ENCODE measurements at regions not wholly inside any gene's neighbourhood (a gene's known extent, or its start where the extent isn't known, plus 50 kb on each side); places are given as distances from the start of the nearest gene placed in this dataset.

DNA sequence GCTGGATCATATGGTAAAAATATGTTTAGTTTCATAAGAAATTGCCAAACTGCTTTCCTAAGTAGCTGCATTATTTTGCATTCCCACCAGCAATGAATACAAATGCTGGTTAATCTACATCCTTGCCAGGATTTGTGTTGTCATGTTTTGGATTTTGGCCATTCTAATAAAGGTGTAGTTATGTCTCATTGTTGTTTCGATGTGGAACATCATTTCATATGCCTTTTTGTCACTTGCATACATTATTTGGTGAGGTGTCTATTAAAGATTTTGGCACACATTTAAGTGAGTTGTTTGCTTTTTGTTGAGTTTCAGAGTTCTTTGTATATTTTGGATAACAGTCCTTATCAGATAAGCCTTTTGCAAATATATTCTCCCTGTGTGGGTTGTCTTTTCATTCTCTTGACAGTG, 299.2 kb upstream of the TFPI start:
- no peak for TF ChIP-seq ZFX (IDR thresholded peaks at IDR 0.05)
- TF ChIP-seq CTCF (conservative IDR thresholded peaks at IDR 0.05) = no peak
- no peak overlapping the region for H3K27ac ChIP-seq

- H3K27ac ChIP-seq = no peak overlapping the region
- TF ChIP-seq CTCF (conservative IDR thresholded peaks at IDR 0.05) = no peak
- no peak for TF ChIP-seq ZFX (IDR thresholded peaks at IDR 0.05)
Observed at GRCh38 chr2:187854801-187855200, 300.6 kb upstream of the TFPI start.

- TF ChIP-seq ZFX (IDR thresholded peaks at IDR 0.05) (no peak), CTCF (conservative IDR thresholded peaks at IDR 0.05) (no peak)
- H3K27ac ChIP-seq = no peak overlapping the region
Observed at GRCh38 chr2:187855689-187856088, 301.5 kb upstream of the TFPI start.

- TF ChIP-seq ZFX (IDR thresholded peaks at IDR 0.05) = no peak
- TF ChIP-seq CTCF (conservative IDR thresholded peaks at IDR 0.05) = no peak
- H3K27ac ChIP-seq = no peak overlapping the region
Observed at GRCh38 chr2:187857826-187858225, 303.6 kb upstream of the TFPI start.

GRCh38 chr2:187862715-187863114, 308.5 kb upstream of the TFPI start:
- no peak overlapping the region for H3K27ac ChIP-seq
- no peak for TF ChIP-seq ZFX (IDR thresholded peaks at IDR 0.05)
- TF ChIP-seq CTCF (conservative IDR thresholded peaks at IDR 0.05) = no peak

DNA sequence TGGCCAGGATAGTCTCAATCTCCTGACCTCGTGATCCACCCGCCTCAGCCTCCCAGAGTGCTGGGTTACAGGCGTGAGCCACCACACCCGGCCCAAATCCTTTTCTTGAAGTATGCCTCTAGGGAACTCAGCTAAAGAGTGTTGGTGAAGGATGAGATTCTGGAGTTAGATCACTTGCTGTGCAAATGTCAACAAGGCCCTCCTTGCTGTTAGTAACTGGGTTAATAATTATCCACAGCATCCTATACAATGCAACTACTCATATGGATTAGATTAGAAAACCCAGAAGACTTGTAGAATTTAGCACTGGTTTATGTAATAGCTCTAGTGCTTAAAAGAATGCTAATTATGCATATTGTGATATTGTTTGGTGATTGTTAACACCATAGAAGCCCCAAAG, 310.8 kb upstream of the TFPI start:
- TF ChIP-seq ZFX (IDR thresholded peaks at IDR 0.05) (no peak), CTCF (conservative IDR thresholded peaks at IDR 0.05) (no peak)
- H3K27ac ChIP-seq = no peak overlapping the region

- TF ChIP-seq CTCF (conservative IDR thresholded peaks at IDR 0.05) (no peak), ZFX (IDR thresholded peaks at IDR 0.05) (no peak)
- no peak overlapping the region for H3K27ac ChIP-seq
Observed at GRCh38 chr2:187867165-187867564, 312.9 kb upstream of the TFPI start.
